Neural progenitor cell (in vitro differentiated cells): ENCODE measurements at regions not wholly inside any gene's neighbourhood (a gene's known extent, or its start where the extent isn't known, plus 50 kb on each side); places are given as distances from the start of the nearest gene placed in this dataset.

Source experiments
- DNase-seq: peaks from one replicate; pipeline ENCODE4 v3.0.0-alpha.2; 2016; ENCODE audit warnings: low spot score
- H2AFZ ChIP-seq: fragments of 200-600 bp; sonication (generic); replicated peaks from 2 replicates; pipeline ENCODE4 v1.6.1; 2016; ENCODE audit warnings: antibody characterized with exemption
- H3F3A ChIP-seq: fragments of 200-600 bp; sonication (generic); 2 replicates; pipeline ENCODE4 v1.6.1; 2016; ENCODE audit warnings: antibody characterized with exemption, low read depth
- H3K27ac ChIP-seq: fragments of 200-600 bp; sonication (generic); 2 replicates; pipeline ENCODE4 v1.5.1; 2016; ENCODE audit warnings: mild to moderate bottlenecking
- H3K27me3 ChIP-seq: fragments of 200-600 bp; sonication (generic); 2 replicates; pipeline ENCODE4 v1.6.1; 2016; ENCODE audit warnings: mild to moderate bottlenecking, moderate library complexity
- H3K36me3 ChIP-seq: fragments of 200-600 bp; sonication (generic); 2 replicates; pipeline ENCODE4 v1.5.1; 2016
- H3K4me1 ChIP-seq: fragments of 200-600 bp; sonication (generic); 2 replicates; pipeline ENCODE4 v1.6.1; 2016; ENCODE audit warnings: mixed run types
- H3K4me2 ChIP-seq: fragments of 200-600 bp; sonication (generic); 2 replicates; pipeline ENCODE4 v1.6.1; 2016
- H3K4me3 ChIP-seq: fragments of 200-600 bp; sonication (generic); 2 replicates; pipeline ENCODE4 v1.5.1; 2016
- H3K79me2 ChIP-seq: fragments of 200-600 bp; sonication (generic); 2 replicates; pipeline ENCODE4 v1.6.1; 2016; ENCODE audit warnings: low read depth
- H3K9ac ChIP-seq: fragments of 200-600 bp; sonication (generic); 2 replicates; pipeline ENCODE4 v1.6.1; 2016
- H3K9me3 ChIP-seq: fragments of 200-600 bp; sonication (generic); 2 replicates; pipeline ENCODE4 v1.5.1; 2016; ENCODE audit warnings: low read depth
- H4K20me1 ChIP-seq: fragments of 200-600 bp; sonication (generic); 2 replicates; pipeline ENCODE4 v1.6.1; 2016; ENCODE audit warnings: low read depth
- H3K27ac Mint-ChIP-seq: 3 replicates; pipeline ENCODE4 v1.8.0; 2021; ENCODE audit warnings: mixed read lengths
- H3K27me3 Mint-ChIP-seq: 2 replicates; pipeline ENCODE4 v1.8.0; 2022; ENCODE audit warnings: low read depth, mild to moderate bottlenecking, inconsistent platforms, moderate library complexity, mixed read lengths; ENCODE audit not compliant: insufficient read depth
- H3K36me3 Mint-ChIP-seq: 3 replicates; pipeline ENCODE4 v1.8.0; 2021; ENCODE audit warnings: mixed read lengths
- H3K4me1 Mint-ChIP-seq: 3 replicates; pipeline ENCODE4 v1.8.0; 2021; ENCODE audit warnings: mixed read lengths
- H3K4me3 Mint-ChIP-seq: 3 replicates; pipeline ENCODE4 v1.8.0; 2021; ENCODE audit warnings: mild to moderate bottlenecking, moderate library complexity, mixed read lengths
- H3K9me3 Mint-ChIP-seq: 3 replicates; pipeline ENCODE4 v1.8.0; 2020; ENCODE audit warnings: mixed read lengths
- EZH2 ChIP-seq: fragments of 200-600 bp; sonication (generic); IDR thresholded peaks from 2 replicates; pipeline ENCODE4 v1.6.1; 2017; ENCODE audit warnings: antibody characterized with exemption, mild to moderate bottlenecking, moderate library complexity
- EZH2phosphoT487 ChIP-seq: fragments of 200-600 bp; sonication (generic); IDR thresholded peaks from 2 replicates; pipeline ENCODE4 v1.6.1; 2017; ENCODE audit warnings: antibody characterized with exemption
- TF ChIP-seq, protein P1 (sequence below): fragments of 200-600 bp; sonication (generic); IDR thresholded peaks from 2 replicates; pipeline ENCODE4 v1.5.1; 2017; ENCODE audit warnings: antibody characterized with exemption, mild to moderate bottlenecking

GRCh38 chr15:38093931-38094330 lies 158.7 kb upstream of the SPRED1 start:
- H3K4me3 ChIP-seq = no peak overlapping the region
- H4K20me1 ChIP-seq = no peaks in the 10 kb centered on the region
- Mint-ChIP-seq H3K9me3 (peaks cover 21% of the 10 kb centered on the region), H3K4me3 (no peak overlapping the region), H3K4me1 (no peaks in the 10 kb centered on the region), H3K36me3 (peaks cover 2% of the 10 kb centered on the region), H3K27me3 (no peaks in the 10 kb centered on the region), H3K27ac (no peak overlapping the region)
- no peak overlapping the region for H2AFZ ChIP-seq
- no peaks in the 10 kb centered on the region for H3F3A ChIP-seq
- H3K79me2 ChIP-seq = no peaks in the 10 kb centered on the region
- no peak overlapping the region for H3K4me2 ChIP-seq
- no peak for DNase-seq
- H3K9me3 ChIP-seq = no peaks in the 10 kb centered on the region
- no peaks in the 10 kb centered on the region for H3K4me1 ChIP-seq
- H3K27ac ChIP-seq = no peak overlapping the region
- TF ChIP-seq EZH2phosphoT487 (no peak), EZH2 (no peak)
- TF ChIP-seq, protein P1, sequence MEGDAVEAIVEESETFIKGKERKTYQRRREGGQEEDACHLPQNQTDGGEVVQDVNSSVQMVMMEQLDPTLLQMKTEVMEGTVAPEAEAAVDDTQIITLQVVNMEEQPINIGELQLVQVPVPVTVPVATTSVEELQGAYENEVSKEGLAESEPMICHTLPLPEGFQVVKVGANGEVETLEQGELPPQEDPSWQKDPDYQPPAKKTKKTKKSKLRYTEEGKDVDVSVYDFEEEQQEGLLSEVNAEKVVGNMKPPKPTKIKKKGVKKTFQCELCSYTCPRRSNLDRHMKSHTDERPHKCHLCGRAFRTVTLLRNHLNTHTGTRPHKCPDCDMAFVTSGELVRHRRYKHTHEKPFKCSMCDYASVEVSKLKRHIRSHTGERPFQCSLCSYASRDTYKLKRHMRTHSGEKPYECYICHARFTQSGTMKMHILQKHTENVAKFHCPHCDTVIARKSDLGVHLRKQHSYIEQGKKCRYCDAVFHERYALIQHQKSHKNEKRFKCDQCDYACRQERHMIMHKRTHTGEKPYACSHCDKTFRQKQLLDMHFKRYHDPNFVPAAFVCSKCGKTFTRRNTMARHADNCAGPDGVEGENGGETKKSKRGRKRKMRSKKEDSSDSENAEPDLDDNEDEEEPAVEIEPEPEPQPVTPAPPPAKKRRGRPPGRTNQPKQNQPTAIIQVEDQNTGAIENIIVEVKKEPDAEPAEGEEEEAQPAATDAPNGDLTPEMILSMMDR = no peak
- no peak overlapping the region for H3K9ac ChIP-seq
- no peaks in the 10 kb centered on the region for H3K27me3 ChIP-seq
- H3K36me3 ChIP-seq = no peaks in the 10 kb centered on the region

DNA sequence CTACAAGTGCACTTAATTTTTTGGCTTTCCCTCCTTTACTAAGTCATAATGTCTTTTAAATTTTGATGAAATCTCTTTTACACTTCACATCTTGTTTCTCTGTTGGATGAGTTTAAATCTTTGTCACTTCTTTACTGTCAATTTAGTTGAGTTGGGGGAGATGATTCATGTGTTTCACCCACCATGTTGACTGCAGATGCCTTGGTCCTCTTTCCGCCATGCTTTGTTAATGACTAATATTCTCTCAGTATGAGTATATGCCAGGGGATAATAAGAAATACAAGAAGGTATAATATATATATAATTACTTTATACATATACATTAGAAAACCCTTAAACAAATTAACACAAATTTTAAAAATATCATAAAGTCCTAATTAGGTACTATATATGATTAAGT lies 149.7 kb upstream of the SPRED1 start:
- H3K4me2 ChIP-seq = no peak overlapping the region
- H3K9me3 Mint-ChIP-seq = peaks cover 26% of the 10 kb centered on the region

DNA sequence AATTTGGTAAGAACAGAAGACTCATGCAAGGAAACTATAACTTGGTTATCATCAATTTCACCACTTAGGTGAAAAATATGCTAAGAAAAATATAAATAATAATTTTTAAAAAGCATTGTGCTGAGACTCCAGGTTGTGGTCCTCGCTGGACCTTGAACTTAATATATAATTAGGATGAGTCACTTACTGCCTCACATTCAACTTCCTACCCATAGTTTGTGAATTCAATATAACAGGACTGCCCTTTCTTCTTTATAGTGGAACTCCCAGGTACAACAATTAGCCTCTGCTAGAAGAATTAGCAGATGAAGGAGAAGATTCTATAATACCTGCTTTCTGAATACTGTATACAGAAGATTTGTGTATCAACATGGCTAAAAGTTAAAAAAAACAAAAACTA lies 149.1 kb upstream of the SPRED1 start:
- Histone ChIP-seq H2AFZ (no peak overlapping the region), H3K9ac (no peak overlapping the region), H3K4me2 (no peak overlapping the region), H4K20me1 (no peaks in the 10 kb centered on the region), H3F3A (no peaks in the 10 kb centered on the region), H3K27ac (no peak overlapping the region), H3K36me3 (no peaks in the 10 kb centered on the region), H3K79me2 (no peaks in the 10 kb centered on the region), H3K9me3 (no peaks in the 10 kb centered on the region), H3K27me3 (no peaks in the 10 kb centered on the region), H3K4me3 (no peak overlapping the region), H3K4me1 (no peaks in the 10 kb centered on the region)
- no peaks in the 10 kb centered on the region for H3K36me3 Mint-ChIP-seq
- H3K27ac Mint-ChIP-seq = no peak overlapping the region
- H3K27me3 Mint-ChIP-seq = peaks cover 8% of the 10 kb centered on the region
- DNase-seq = no peak
- H3K4me3 Mint-ChIP-seq = no peak overlapping the region
- TF ChIP-seq, protein P1 = no peak
- TF ChIP-seq EZH2 (no peak), EZH2phosphoT487 (no peak)
- no peaks in the 10 kb centered on the region for H3K4me1 Mint-ChIP-seq
- peaks cover 23% of the 10 kb centered on the region for H3K9me3 Mint-ChIP-seq

More for the DNA sequence above, 149.7 kb upstream of the SPRED1 start:
- Histone ChIP-seq H4K20me1 (no peaks in the 10 kb centered on the region), H3F3A (no peaks in the 10 kb centered on the region), H3K4me3 (no peak overlapping the region), H3K27me3 (no peaks in the 10 kb centered on the region), H3K27ac (no peak overlapping the region), H3K79me2 (no peaks in the 10 kb centered on the region), H3K9me3 (no peaks in the 10 kb centered on the region), H3K4me1 (no peaks in the 10 kb centered on the region), H3K9ac (no peak overlapping the region), H3K36me3 (no peaks in the 10 kb centered on the region), H2AFZ (no peak overlapping the region)
- H3K27me3 Mint-ChIP-seq = peaks cover 8% of the 10 kb centered on the region
- DNase-seq = no peak
- no peaks in the 10 kb centered on the region for H3K36me3 Mint-ChIP-seq
- H3K4me1 Mint-ChIP-seq = no peaks in the 10 kb centered on the region
- no peak for TF ChIP-seq EZH2
- no peak for TF ChIP-seq EZH2phosphoT487
- TF ChIP-seq, protein P1 = no peak
- no peak overlapping the region for H3K27ac Mint-ChIP-seq
- H3K4me3 Mint-ChIP-seq = no peak overlapping the region

- no peak overlapping the region for H3K9ac ChIP-seq
- no peaks in the 10 kb centered on the region for H3F3A ChIP-seq
- no peaks in the 10 kb centered on the region for H3K79me2 ChIP-seq
- H4K20me1 ChIP-seq = no peaks in the 10 kb centered on the region
- peaks cover 5% of the 10 kb centered on the region for H3K4me1 ChIP-seq
- H3K27ac ChIP-seq = no peak overlapping the region
- TF ChIP-seq EZH2 (no peak), EZH2phosphoT487 (no peak)
- TF ChIP-seq, protein P1 = no peak
- Mint-ChIP-seq H3K27ac (no peak overlapping the region), H3K4me3 (no peak overlapping the region), H3K36me3 (no peaks in the 10 kb centered on the region), H3K27me3 (peaks cover 2% of the 10 kb centered on the region), H3K9me3 (peaks cover 4% of the 10 kb centered on the region), H3K4me1 (peaks cover 6% of the 10 kb centered on the region)
- H3K4me3 ChIP-seq = no peak overlapping the region
- H3K4me2 ChIP-seq = no peak overlapping the region
- no peak overlapping the region for H2AFZ ChIP-seq
- H3K36me3 ChIP-seq = no peaks in the 10 kb centered on the region
- DNase-seq = no peak
- no peaks in the 10 kb centered on the region for H3K27me3 ChIP-seq
- H3K9me3 ChIP-seq = no peaks in the 10 kb centered on the region
Observed at GRCh38 chr15:38111070-38111469, 141.6 kb upstream of the SPRED1 start.
